ENCODE measurements at regions not wholly inside any gene's neighbourhood (a gene's known extent, or its start where the extent isn't known, plus 50 kb on each side); places are given as distances from the start of the nearest gene placed in this dataset.

DNA sequence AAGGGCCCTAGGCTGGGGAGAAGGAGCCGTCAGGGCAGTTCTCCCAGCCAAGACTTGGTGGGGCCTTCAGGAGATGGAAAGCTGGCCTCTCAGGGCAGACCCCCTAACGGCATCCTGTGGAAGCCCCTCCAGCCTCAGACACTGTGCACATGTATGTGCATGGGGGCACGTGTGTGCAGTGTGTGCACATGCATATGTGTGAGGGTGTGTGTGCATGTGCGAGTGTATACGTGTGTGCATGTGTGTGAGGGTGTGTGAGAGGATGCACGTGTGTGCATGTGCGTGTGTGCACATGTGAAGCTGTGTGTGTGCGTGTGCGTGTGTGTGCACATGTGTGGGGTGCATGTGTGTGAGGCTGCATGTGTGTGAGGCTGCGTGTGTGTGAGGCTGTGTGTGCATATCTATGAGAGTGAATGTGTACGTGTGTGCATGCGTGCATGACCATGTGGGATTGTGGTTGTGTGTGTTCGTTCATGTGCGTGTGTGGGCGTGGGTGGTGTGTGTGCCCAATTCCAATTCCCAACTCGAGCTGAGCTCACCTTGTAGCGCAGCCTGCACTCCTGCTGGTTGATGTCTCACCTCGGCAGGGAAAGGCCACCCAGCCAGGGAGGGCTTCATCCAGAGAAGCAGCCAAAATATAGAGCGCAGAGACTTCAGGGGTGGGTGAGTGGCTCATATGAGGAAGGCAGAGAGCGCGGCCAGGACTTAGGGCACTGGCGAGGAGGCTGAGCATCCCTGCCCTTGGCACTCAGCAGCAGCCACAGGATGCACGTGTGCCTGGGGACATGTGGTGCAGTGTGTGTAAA, 142.7 kb upstream of the PPP1R26 start:
- no peaks in the 10 kb centered on the region for H3K9me3 Mint-ChIP-seq (ENCODE audit: low read depth)
- H3K4me1 Mint-ChIP-seq (ENCODE audit: low read depth) = no peaks in the 10 kb centered on the region
- H3K27me3 Mint-ChIP-seq = peaks cover 2% of the 10 kb centered on the region
- no peak overlapping the region for H3K4me3 Mint-ChIP-seq
- H3K27ac Mint-ChIP-seq = no peak overlapping the region
- H3K36me3 Mint-ChIP-seq = no peaks in the 10 kb centered on the region

DNA sequence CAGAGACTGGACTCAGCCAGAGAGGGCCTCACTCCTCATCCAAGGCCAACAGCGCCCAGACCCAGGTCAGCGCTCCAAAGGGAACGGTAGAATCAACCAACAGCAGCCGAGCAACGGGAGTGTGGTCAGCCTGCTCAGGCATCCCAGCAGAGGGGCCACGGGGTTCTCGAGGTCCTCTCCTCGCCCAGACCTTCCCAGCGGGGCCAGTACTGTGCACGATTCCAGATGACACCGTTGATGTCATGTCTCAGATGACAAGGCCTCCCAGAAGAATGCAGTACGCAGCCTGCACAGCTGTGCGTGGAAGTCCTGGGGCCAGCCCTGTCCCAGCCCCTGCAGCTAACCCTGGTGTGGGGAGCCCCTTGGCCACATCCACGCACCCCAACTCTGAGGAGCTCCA, 141.0 kb upstream of the PPP1R26 start:
- H3K27me3 Mint-ChIP-seq = peaks cover 2% of the 10 kb centered on the region
- no peak overlapping the region for H3K27ac Mint-ChIP-seq
- H3K36me3 Mint-ChIP-seq = no peaks in the 10 kb centered on the region
- H3K9me3 Mint-ChIP-seq (ENCODE audit: low read depth) = no peaks in the 10 kb centered on the region
- no peak overlapping the region for H3K4me3 Mint-ChIP-seq
- no peaks in the 10 kb centered on the region for H3K4me1 Mint-ChIP-seq (ENCODE audit: low read depth)

DNA sequence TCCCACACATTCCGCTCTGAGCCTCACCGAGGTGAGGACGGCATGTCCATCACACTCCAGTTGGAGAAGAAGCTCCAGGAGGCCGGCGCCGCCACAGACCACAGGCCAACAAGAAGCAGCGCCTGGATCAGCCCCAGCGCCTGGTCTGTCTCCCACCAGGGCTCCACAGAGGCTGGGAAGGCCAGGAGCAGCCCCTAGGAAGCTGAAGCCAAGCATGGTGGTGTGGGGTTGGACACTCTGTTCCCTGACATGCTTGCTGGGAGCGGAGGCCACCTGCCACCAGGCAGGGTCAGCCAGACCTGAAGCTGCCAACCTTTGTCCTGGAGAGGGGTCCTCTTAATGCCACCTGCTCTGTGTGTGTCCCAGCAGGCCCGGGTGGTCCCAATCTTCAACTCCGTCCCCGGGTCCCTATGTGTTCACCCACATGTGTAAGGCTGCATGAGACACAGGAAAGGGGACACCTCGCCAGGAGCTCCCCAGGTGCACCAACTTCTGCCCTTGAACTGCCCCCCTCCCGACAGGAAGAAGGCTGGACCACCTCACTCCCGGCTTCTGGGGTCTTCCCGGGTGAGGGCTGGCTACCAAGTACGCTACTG, 140.1 kb upstream of the PPP1R26 start:
- Mint-ChIP-seq H3K4me3 (no peak overlapping the region), H3K36me3 (no peaks in the 10 kb centered on the region), H3K9me3 (ENCODE audit: low read depth) (no peaks in the 10 kb centered on the region), H3K27me3 (peaks cover 2% of the 10 kb centered on the region), H3K4me1 (ENCODE audit: low read depth) (no peaks in the 10 kb centered on the region), H3K27ac (no peak overlapping the region)

DNA sequence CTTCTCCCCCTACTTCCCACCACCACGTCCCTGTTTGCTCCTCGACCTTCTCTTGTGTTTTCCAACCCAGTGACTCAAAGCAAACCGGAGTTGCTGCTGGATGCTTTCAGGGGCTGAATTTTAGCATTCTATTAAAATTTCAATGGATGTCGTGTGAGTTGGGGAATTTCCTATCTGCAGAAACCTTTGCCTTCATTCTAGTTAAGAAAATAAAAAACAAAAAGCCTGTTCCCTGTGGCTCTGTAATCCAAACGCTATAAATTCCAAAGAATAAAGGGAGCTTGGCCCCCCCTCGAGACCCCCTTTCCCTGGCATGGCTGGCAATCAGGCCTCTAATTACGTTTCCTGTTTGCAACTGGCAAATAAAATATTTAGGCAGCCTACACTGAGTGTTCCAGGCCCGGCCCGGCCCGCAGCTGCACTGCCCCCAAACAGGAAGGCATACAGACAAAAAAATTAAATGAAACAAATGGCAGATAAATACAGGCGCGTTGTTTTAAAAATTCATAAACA, 139.4 kb upstream of the PPP1R26 start:
- Mint-ChIP-seq H3K4me3 (no peak overlapping the region), H3K27ac (no peak overlapping the region), H3K9me3 (ENCODE audit: low read depth) (no peaks in the 10 kb centered on the region), H3K27me3 (peaks cover 6% of the 10 kb centered on the region), H3K4me1 (ENCODE audit: low read depth) (no peaks in the 10 kb centered on the region), H3K36me3 (no peaks in the 10 kb centered on the region)

DNA sequence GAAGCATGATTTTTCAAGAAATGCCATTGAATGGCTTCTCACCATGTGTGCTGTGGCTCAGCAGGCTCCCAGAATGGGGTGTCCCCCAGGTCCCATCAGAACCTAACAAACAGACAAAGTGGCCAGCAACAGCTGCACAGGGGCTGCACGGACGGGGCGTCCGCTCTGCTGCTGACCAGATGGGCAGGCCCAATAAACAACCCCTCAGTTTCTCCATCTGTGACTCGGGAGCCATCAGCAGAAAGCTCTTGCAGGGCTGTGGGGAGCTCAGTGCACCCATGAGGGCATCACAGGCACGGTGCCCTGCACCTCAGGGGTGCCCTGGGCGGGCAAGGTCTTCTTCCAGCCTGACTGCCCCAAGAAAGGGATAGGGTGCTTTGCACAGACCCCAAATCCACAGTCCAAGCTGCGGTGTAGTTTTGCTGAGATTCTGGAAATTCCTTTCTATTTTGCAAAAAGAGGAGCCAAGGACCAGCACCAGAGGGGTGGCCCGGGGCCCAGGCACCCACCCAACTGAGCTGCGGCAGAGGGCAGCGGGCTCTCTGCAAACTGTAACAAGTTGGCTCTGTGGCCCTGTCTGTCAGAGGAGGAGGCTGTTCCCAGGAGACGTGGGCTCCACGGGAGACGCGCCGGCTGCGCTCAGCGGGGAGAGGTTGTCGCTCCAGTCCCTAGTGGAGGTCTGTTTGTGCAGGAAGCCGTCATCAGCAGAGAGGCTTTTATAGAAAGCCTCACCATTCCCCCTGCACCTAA, 138.7 kb upstream of the PPP1R26 start:
- Mint-ChIP-seq H3K4me1 (ENCODE audit: low read depth) (no peaks in the 10 kb centered on the region), H3K27ac (no peak overlapping the region), H3K4me3 (no peak overlapping the region), H3K9me3 (ENCODE audit: low read depth) (no peaks in the 10 kb centered on the region), H3K36me3 (no peaks in the 10 kb centered on the region), H3K27me3 (peaks cover 6% of the 10 kb centered on the region)

DNA sequence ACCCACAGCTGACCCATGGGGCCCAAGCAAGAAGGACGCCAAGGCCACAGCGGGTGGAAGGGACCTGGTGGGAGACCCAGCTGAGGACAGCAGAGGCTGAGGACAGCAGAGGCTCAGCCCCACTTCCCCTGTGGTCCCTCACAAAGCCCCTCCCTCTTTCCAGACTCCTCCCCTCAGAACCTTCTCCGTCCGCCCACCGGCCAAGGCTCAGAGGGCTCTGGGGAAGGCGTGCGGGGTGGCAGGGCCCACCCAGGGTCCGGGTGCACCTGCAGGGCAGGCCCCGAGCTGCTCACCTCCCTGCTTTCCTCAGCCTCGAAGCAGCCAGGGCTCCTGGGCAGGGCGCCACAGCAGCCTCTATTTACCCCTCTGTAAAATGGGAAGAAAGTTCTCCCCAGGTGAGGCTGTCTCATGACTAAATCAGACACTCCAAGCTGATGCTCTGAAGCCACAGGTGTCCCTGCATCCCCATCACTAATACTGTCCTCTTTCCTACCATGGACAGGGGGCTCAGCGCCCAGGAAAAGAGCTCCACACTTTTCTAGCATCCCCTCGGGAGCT, 137.9 kb upstream of the PPP1R26 start:
- no peak overlapping the region for H3K27ac Mint-ChIP-seq
- no peak overlapping the region for H3K4me3 Mint-ChIP-seq
- peaks cover 7% of the 10 kb centered on the region for H3K27me3 Mint-ChIP-seq
- H3K4me1 Mint-ChIP-seq (ENCODE audit: low read depth) = no peaks in the 10 kb centered on the region
- H3K9me3 Mint-ChIP-seq (ENCODE audit: low read depth) = no peaks in the 10 kb centered on the region
- no peaks in the 10 kb centered on the region for H3K36me3 Mint-ChIP-seq

DNA sequence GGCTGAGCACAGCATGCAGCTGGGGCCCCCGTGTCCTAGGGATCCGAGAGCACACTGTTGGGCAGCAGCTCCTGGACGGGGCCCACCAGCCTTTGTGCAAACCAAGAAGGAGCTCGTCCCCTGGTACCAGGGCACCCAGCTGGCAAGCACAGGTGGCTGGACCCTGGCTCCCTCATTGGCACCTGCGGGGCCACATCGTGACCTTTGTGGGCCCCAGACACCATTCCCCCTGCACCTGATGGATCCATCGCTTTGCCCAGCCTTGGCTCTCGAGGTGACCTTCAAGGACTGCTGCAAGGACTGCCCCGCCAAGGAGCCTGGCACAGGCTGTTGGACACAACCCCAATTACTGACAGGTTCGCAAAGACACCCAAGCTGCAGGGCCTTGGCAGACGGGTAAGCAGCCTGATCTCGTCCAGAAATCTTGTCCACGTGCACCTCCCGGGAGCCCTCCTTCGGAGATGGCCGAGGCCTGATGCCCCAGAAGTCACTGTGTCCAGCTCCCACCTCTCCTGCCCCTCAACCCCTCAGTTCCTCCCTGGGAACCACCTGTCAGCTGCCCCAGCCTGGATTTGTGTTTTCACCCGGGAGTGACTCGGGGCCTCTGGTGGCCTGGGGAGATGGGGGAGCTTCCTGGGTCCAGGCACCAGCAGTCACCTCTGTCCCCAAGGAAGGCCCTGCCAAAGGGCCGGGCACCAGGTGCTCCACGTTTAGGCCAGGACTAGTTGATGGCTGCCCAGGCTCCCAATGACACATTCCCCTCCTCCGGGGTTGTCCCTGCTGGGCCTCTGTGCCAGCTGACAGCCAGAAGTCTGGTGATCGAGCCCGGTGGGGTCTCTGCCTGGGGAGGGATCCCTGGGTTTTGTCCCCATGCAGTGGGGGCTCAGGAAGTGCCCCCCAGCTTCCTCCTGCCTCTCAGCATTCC, 137.1 kb upstream of the PPP1R26 start:
- H3K4me1 Mint-ChIP-seq (ENCODE audit: low read depth) = no peaks in the 10 kb centered on the region
- no peak overlapping the region for H3K4me3 Mint-ChIP-seq
- H3K9me3 Mint-ChIP-seq (ENCODE audit: low read depth) = no peaks in the 10 kb centered on the region
- no peaks in the 10 kb centered on the region for H3K36me3 Mint-ChIP-seq
- H3K27me3 Mint-ChIP-seq = peaks cover 7% of the 10 kb centered on the region
- no peak overlapping the region for H3K27ac Mint-ChIP-seq

DNA sequence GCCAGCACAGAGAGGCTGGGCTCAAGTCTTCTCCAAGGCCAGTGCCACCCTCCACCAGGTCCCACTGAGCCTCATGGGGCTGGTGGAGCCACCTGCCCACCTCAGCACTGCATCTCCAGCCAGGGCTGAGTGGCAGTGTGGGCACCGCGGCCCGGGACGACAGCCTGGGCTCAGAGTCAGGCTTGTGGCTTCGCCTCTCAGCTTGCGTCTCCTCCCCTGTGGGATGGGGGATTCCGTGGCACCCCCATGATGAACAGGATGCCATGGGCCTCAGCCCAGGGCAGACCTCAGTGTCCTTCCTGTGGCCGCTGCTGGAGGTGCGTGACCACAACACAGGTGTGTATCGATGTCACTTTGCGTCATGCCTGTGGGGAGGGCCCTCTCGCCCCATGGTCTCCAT, 136.4 kb upstream of the PPP1R26 start:
- H3K36me3 Mint-ChIP-seq = no peaks in the 10 kb centered on the region
- no peaks in the 10 kb centered on the region for H3K4me1 Mint-ChIP-seq (ENCODE audit: low read depth)
- H3K27ac Mint-ChIP-seq = no peak overlapping the region
- no peaks in the 10 kb centered on the region for H3K9me3 Mint-ChIP-seq (ENCODE audit: low read depth)
- peaks cover 8% of the 10 kb centered on the region for H3K27me3 Mint-ChIP-seq
- H3K4me3 Mint-ChIP-seq = no peak overlapping the region

DNA sequence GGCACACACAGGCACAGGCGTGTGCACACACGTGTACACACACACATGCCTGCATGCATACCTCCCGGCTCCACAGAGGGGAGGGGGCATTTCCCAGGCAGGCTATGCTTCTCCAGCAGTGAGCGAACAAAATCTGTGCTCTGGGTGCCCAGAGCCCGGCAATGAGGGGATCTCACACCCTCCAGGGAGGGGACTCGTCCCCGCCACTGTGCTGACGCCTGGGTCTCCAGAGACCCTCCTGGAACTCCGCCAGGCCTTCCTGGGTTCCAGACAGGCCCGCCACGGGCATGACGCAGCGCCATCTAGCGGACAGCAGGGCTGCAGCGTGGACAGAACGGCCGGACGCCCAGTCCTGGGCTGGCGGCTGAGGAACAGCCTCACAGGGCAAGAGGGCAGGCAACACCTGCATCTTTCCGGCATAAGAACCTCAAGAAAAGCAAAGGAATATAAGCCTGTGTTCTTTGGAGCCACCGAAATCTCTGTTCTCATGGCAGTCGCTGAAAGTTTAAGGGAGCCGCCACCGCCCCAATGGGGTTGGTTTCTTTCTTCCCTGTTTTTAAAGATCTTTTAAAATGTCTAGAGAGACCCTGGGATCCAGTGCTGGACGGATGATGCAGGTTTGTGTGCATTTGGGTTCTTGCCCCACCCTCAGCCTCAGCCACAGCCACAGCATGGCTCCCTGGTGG, 135.6 kb upstream of the PPP1R26 start:
- no peaks in the 10 kb centered on the region for H3K9me3 Mint-ChIP-seq (ENCODE audit: low read depth)
- no peak overlapping the region for H3K4me3 Mint-ChIP-seq
- H3K27me3 Mint-ChIP-seq = peaks cover 7% of the 10 kb centered on the region
- H3K4me1 Mint-ChIP-seq (ENCODE audit: low read depth) = no peaks in the 10 kb centered on the region
- no peak overlapping the region for H3K27ac Mint-ChIP-seq
- no peaks in the 10 kb centered on the region for H3K36me3 Mint-ChIP-seq

DNA sequence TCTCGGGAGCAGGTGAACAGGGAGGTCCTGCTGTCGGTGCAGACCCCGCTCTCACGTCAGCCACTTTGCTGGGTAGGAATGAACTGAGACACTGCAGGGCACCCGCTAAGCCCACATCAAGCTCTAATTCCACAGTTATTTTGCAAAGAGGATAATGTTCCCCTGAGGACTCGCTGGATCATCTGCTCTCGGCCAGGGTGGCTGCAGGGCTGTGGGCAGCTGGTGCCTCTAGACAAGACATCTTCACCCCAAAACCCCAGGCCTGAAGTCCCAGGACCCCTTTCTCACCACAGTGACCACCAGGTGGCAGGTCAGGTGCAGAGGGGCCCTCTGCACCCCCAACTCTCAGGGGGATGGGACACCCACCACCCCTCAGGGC, 135.1 kb upstream of the PPP1R26 start:
- no peaks in the 10 kb centered on the region for H3K9me3 Mint-ChIP-seq (ENCODE audit: low read depth)
- H3K4me3 Mint-ChIP-seq = no peak overlapping the region
- peaks cover 6% of the 10 kb centered on the region for H3K27me3 Mint-ChIP-seq
- no peaks in the 10 kb centered on the region for H3K36me3 Mint-ChIP-seq
- H3K4me1 Mint-ChIP-seq (ENCODE audit: low read depth) = no peaks in the 10 kb centered on the region
- H3K27ac Mint-ChIP-seq = no peak overlapping the region

DNA sequence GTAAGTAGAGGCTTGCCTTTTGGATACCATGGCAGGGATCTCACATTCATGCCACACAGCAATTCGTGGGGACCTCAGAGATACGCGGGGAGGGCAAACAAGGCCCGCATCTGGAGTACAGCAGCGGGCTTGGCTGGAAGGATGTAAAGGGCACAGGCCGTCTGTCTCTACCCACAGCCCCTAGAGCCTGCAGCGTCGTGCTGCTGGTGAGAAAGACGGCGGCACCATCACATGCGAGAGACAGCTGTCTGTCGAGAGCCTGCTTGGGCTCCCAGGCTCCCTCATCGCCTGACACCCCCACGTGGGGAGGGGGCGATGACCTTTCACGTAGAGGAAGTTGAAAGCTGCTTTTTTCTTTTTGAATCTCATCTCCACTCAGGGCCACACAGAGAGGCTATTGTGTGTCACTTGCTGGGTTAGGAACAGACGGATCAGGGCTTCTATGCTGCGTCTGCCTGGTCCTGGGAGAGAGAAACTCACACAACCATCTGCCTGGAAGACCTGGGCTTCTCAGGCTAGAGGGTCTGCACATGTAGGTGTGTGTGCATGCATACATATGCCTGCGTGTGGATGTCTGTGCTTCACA, 134.6 kb upstream of the PPP1R26 start:
- H3K27ac Mint-ChIP-seq = no peak overlapping the region
- no peaks in the 10 kb centered on the region for H3K36me3 Mint-ChIP-seq
- H3K27me3 Mint-ChIP-seq = peaks cover 6% of the 10 kb centered on the region
- H3K4me3 Mint-ChIP-seq = no peak overlapping the region
- H3K9me3 Mint-ChIP-seq (ENCODE audit: low read depth) = no peaks in the 10 kb centered on the region
- H3K4me1 Mint-ChIP-seq (ENCODE audit: low read depth) = no peaks in the 10 kb centered on the region

DNA sequence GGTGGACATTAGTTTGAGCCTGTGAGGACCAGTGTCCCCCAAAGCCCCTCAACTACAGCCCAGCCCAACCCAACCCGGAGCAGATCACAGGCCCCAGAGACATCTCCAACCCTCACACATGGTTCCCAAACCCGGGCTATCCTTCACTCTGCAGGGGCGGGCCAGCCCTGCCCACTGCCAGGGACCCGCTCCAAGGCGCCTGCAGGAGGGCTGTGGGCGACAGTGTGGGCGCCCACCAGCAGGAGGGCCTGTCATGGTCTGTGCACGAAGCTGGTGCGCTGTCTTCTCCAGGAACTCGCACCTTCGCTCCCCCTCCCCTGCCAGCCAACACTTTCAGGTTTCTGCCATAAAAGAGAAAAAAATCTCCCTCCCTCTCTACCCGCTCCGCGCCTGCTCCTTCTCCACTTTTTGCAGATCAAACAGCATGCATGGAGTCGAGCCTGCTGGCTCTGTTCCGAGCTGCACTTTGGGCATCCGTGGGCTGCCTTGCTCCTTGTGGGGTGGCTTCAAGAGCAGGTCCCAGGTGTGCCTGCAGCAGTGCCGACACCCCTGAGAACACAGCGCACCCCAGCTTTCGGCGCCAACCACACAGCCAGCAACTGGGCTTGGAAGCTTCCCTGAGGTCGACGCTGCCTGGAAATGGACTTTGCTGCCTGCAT, 133.7 kb upstream of the PPP1R26 start:
- Mint-ChIP-seq H3K27me3 (peaks cover 8% of the 10 kb centered on the region), H3K27ac (no peak overlapping the region), H3K4me1 (ENCODE audit: low read depth) (no peaks in the 10 kb centered on the region), H3K9me3 (ENCODE audit: low read depth) (no peaks in the 10 kb centered on the region), H3K4me3 (no peak overlapping the region), H3K36me3 (no peaks in the 10 kb centered on the region)

DNA sequence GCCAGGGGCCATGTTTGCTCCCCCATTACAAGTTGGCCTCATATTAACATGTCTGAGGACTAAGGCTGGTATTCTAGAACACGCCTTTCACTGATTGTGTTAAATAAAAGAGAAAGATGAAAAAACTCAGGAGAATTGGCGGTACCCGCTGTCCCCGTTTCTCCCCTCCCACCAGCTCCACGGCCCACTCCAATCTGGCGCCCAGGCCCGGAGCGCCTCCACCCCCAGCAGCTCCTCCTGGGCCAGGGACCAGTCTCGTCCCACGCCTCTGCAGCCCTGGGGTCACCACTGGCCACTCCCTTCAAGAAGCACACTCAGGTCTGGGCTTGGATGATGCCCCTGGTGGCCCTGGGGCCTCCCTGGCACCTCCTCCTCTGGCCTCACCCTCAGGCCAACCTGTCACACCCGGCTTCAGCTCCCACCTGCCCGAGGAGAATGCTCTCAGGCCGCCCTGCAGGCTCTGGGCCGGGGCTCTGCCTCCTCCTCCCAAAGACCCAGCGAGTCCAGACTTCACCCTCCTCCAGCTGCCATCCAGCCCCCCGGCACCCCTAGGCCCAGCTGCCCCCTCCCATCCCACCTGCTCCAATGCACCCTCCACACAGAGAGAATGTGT, 133.0 kb upstream of the PPP1R26 start:
- no peaks in the 10 kb centered on the region for H3K4me1 Mint-ChIP-seq (ENCODE audit: low read depth)
- H3K36me3 Mint-ChIP-seq = no peaks in the 10 kb centered on the region
- H3K9me3 Mint-ChIP-seq (ENCODE audit: low read depth) = no peaks in the 10 kb centered on the region
- H3K27ac Mint-ChIP-seq = no peak overlapping the region
- no peak overlapping the region for H3K4me3 Mint-ChIP-seq
- H3K27me3 Mint-ChIP-seq = peaks cover 8% of the 10 kb centered on the region
